Right atrium auricular region (tissue), 2 donors: ENCODE measurements at regions not wholly inside any gene's neighbourhood (a gene's known extent, or its start where the extent isn't known, plus 50 kb on each side); places are given as distances from the start of the nearest gene placed in this dataset.

ENCODE experiments used
- DNase-seq: peaks from one replicate; pipeline ENCODE4 v3.0.0-alpha.2; 2019; ENCODE audit warnings: low spot score
- H3K27ac ChIP-seq, 2 donors: fragments of 200-600 bp; sonication (generic); 1 replicate in 1 of 2; 2 replicates in 1 of 2; pipeline ENCODE4 v1.5.1; 2016 to 2019
- H3K27me3 ChIP-seq, 2 donors: fragments of 200-600 bp; sonication (generic); one replicate each; pipeline versions ENCODE4 v1.5.1 to v1.6.0; 2017 to 2019
- H3K36me3 ChIP-seq: fragments of 200-600 bp; sonication (generic); one replicate; pipeline ENCODE4 v1.5.1; 2016
- H3K4me1 ChIP-seq, 2 donors: fragments of 200-600 bp; sonication (generic); one replicate each; pipeline versions ENCODE4 v1.5.1 to v1.6.0; 2017 to 2019
- H3K4me3 ChIP-seq, 2 donors: fragments of 200-600 bp; sonication (generic); 1 replicate in 1 of 2; 2 replicates in 1 of 2; pipeline ENCODE4 v1.5.1; 2017 to 2019; ENCODE audit warnings: mild to moderate bottlenecking in 1 of 2, moderate library complexity in 1 of 2
- H3K9me3 ChIP-seq, 2 donors: fragments of 200-600 bp; sonication (generic); one replicate each; pipeline ENCODE4 v1.5.1; 2019
- CTCF ChIP-seq, 2 donors: fragments of 200-600 bp; sonication (generic); IDR thresholded peaks; one replicate each; pipeline ENCODE4 v1.5.1; 2019; ENCODE audit warnings: antibody characterized with exemption in 2 of 2

- Histone ChIP-seq H3K27ac (no peak overlapping the region), H3K4me3 (no peak overlapping the region), H3K4me1 (no peaks in the 10 kb centered on the region), H3K36me3 (no peaks in the 10 kb centered on the region), H3K9me3 (no peaks in the 10 kb centered on the region), H3K27me3 (no peaks in the 10 kb centered on the region)
- no peak for DNase-seq
- no peak for TF ChIP-seq CTCF (IDR thresholded peaks at IDR 0.05)
These were observed 63.2 kb downstream of the NENF start for GRCh38 chr1:212495766-212496494.

DNA sequence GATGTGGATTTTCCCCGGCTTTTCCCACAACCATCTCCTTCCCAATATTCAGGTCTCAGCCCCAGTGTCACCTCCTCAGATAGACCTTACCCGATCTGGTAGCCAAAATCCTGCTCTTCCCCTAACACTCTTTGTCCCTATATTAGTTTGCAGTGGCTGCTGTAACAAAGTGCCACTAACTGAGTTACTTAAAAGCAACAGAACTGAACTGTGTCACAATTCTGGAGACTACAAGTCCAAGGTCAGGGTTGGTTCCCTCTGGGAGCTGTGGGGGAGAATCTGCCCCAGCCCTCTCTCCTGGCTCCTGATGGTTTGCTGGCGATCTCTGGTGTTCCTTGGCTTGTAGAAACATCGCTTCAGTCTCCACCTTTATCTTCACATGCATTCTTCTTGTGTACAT lies 64.0 kb downstream of the NENF start:
- no peak for DNase-seq
- Histone ChIP-seq H3K36me3 (no peaks in the 10 kb centered on the region), H3K27ac (no peak overlapping the region), H3K9me3 (no peaks in the 10 kb centered on the region), H3K4me3 (no peak overlapping the region), H3K27me3 (no peaks in the 10 kb centered on the region), H3K4me1 (no peaks in the 10 kb centered on the region)
- no peak for TF ChIP-seq CTCF (IDR thresholded peaks at IDR 0.05)

GRCh38 chr1:212497553-212497952 lies 64.8 kb downstream of the NENF start:
- no peak for TF ChIP-seq CTCF (IDR thresholded peaks at IDR 0.05)
- no peak overlapping the region for H3K27ac ChIP-seq
- H3K4me1 ChIP-seq: no peaks in the 10 kb centered on the region
- no peaks in the 10 kb centered on the region for H3K27me3 ChIP-seq
- H3K4me3 ChIP-seq: no peak overlapping the region
- H3K36me3 ChIP-seq: no peaks in the 10 kb centered on the region
- DNase-seq: no peak
- no peaks in the 10 kb centered on the region for H3K9me3 ChIP-seq

GRCh38 chr1:212498283-212499040 lies 65.7 kb downstream of the NENF start:
- no peaks in the 10 kb centered on the region for H3K27me3 ChIP-seq
- TF ChIP-seq CTCF (IDR thresholded peaks at IDR 0.05): no peak
- no peak for DNase-seq
- no peaks in the 10 kb centered on the region for H3K4me1 ChIP-seq
- H3K9me3 ChIP-seq: no peaks in the 10 kb centered on the region
- H3K36me3 ChIP-seq: no peaks in the 10 kb centered on the region
- no peak overlapping the region for H3K27ac ChIP-seq
- H3K4me3 ChIP-seq: no peak overlapping the region

- Histone ChIP-seq H3K27me3 (no peaks in the 10 kb centered on the region), H3K36me3 (no peaks in the 10 kb centered on the region), H3K4me3 (no peak overlapping the region), H3K27ac (no peak overlapping the region), H3K9me3 (no peaks in the 10 kb centered on the region), H3K4me1 (no peaks in the 10 kb centered on the region)
- no peak for DNase-seq
- TF ChIP-seq CTCF (IDR thresholded peaks at IDR 0.05): no peak
These were observed 67.6 kb downstream of the NENF start for GRCh38 chr1:212500351-212500750.
